Lower leg skin (tissue), 4 donors: ENCODE measurements at regions not wholly inside any gene's neighbourhood (a gene's known extent, or its start where the extent isn't known, plus 50 kb on each side); places are given as distances from the start of the nearest gene placed in this dataset.

Experiments
- DNase-seq, 2 donors: peaks; one replicate each; pipeline ENCODE4 v3.0.0-alpha.2; 2019; ENCODE audit warnings: low spot score in 2 of 2
- H3K4me3 ChIP-seq: fragments of 200-600 bp; sonication (generic); 2 replicates; pipeline ENCODE4 v1.5.1; 2017; ENCODE audit warnings: mild to moderate bottlenecking, low read depth; ENCODE audit not compliant: poor library complexity, severe bottlenecking
- POLR2A ChIP-seq, 2 donors: fragments of 450-650 bp; IDR thresholded peaks; one replicate each; pipeline ENCODE4 v1.6.1; 2016 to 2017; ENCODE audit warnings: antibody characterized with exemption in 2 of 2, mild to moderate bottlenecking in 1 of 2, moderate library complexity in 1 of 2
- WGBS, 2 donors: methylation state at CpG; one replicate each; pipeline ENCODE4 v1.1.5; 2018; 5-methylcytosine and 5-hydroxymethylcytosine counted together
- intact Hi-C: fragments of 100-400 bp; cut with DNase I; formaldehyde crosslinking; loops from one replicate; pipeline ENCODE4 v1.15.0; 2023; ENCODE audit warnings: low total_unique reads
- TF ChIP-seq, protein P1 (sequence below), 3 donors: fragments of 450-650 bp; IDR thresholded peaks; one replicate each; pipeline ENCODE4 v1.5.1; 2016; ENCODE audit warnings: antibody characterized with exemption in 3 of 3, mild to moderate bottlenecking in 3 of 3, moderate library complexity in 2 of 3

DNA sequence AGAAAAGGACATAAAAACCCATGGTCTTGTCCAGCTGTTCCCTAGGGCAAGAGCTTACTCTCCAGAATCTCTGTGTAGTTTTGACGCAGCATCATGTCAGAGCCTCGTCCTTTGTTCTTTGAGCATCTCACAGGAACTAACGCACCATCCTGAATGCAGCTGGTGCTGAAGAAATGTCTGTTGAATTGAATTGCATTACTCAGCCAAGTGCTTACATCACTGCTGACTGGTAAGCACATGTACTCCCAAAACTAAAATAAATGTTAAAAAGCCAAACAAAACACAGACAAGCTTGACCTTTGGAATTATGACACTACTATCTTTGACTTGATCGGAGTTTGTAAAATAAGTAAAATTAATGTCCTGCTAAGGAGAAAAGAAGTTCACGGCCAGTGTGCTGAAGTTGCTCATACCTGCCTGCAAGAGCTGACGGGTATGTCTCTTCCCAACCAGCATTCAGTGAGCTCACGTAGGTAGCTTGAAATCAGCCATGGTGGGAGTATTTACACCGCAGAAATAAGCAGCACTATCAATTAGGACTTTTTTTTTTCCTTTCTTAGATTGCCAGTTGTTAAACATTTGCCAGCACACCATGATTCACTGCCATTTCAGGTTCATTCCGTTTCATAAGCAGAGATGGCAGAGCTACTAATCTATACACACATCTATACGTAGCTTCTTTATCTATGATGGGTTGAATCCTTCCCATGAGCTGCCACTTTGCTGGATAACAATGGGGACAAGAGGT lies 310.6 kb upstream of the MSX2 start:
- WGBS, 2 donors, result 64 to 65% methylated on average over 10 of the region's 10 CpGs
- no peak overlapping the region for H3K4me3 ChIP-seq
- no peak for TF ChIP-seq POLR2A (IDR thresholded peaks at IDR 0.05)
- TF ChIP-seq, protein P1, sequence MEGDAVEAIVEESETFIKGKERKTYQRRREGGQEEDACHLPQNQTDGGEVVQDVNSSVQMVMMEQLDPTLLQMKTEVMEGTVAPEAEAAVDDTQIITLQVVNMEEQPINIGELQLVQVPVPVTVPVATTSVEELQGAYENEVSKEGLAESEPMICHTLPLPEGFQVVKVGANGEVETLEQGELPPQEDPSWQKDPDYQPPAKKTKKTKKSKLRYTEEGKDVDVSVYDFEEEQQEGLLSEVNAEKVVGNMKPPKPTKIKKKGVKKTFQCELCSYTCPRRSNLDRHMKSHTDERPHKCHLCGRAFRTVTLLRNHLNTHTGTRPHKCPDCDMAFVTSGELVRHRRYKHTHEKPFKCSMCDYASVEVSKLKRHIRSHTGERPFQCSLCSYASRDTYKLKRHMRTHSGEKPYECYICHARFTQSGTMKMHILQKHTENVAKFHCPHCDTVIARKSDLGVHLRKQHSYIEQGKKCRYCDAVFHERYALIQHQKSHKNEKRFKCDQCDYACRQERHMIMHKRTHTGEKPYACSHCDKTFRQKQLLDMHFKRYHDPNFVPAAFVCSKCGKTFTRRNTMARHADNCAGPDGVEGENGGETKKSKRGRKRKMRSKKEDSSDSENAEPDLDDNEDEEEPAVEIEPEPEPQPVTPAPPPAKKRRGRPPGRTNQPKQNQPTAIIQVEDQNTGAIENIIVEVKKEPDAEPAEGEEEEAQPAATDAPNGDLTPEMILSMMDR (IDR thresholded peaks at IDR 0.05), result no peak
- no peak for DNase-seq
- intact Hi-C loops, result no loop called here

DNA sequence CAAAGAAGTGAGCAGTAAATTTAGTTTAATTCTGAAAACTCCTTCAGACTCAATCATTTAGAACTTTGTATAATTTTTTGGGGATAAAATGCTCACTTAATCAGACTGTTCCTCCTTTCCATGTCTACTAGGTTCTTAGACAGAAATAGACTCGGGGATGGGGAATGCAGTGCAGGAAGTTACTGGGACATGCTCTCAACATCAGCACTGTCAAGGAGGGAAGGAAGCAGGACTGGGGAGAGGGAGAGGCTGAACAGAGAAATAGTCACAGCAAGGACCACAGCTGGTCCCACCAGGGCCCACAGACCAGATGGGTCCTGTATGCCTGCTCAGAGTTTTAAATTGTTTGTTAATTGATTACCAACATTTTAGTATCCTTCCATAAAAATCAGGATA lies 310.1 kb upstream of the MSX2 start:
- no peak for DNase-seq
- TF ChIP-seq, protein P1 (IDR thresholded peaks at IDR 0.05), result no peak
- no peak for TF ChIP-seq POLR2A (IDR thresholded peaks at IDR 0.05)
- WGBS, 2 donors, result 47 to 59% methylated on average over 1 of the region's 1 CpG
- intact Hi-C loops, result no loop called here
- H3K4me3 ChIP-seq, result no peak overlapping the region

DNA sequence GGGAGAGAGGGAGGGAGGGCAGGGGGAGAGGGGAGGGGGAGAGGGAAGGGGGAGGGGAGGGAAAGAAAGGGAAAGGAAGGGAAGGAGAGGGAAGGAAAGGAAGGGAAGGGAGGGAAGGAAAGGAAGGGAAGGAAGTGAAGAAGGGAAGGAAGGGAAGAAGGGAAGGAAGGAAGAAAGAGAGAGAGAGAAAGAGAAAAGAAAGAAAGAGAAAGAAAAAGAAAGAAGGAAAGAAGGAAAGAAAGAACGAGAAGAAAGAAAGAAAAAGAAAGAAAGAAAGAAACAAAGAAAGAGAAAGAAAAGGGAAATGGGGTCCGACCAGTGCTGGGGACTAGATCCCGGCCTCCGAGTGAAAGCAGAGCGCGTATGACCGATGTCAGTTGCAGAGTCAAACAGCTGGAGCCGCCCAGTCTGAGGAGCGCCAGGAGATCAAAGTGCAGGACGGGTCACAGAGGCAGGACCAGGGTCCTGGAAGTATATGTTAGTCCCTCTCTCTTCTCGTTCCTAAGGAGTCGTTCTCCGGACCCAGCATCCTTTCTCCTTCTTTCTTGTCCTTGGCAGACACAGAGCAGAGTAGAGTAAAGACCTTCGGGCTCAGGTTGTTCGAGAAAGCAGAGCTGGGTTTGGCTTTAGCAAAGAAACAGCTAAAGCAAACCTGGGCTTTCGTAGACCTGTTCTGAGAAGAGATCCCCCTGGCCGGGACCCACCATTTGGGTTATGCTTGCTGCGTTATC lies 305.4 kb upstream of the MSX2 start:
- TF ChIP-seq, protein P1 (IDR thresholded peaks at IDR 0.05), result no peak
- TF ChIP-seq POLR2A (IDR thresholded peaks at IDR 0.05), result no peak
- no peak overlapping the region for H3K4me3 ChIP-seq
- 3 to 4% methylated on average over 18 of the region's 18 CpGs for WGBS, 2 donors
- DNase-seq, result no peak
- intact Hi-C loops, result no loop called here

DNA sequence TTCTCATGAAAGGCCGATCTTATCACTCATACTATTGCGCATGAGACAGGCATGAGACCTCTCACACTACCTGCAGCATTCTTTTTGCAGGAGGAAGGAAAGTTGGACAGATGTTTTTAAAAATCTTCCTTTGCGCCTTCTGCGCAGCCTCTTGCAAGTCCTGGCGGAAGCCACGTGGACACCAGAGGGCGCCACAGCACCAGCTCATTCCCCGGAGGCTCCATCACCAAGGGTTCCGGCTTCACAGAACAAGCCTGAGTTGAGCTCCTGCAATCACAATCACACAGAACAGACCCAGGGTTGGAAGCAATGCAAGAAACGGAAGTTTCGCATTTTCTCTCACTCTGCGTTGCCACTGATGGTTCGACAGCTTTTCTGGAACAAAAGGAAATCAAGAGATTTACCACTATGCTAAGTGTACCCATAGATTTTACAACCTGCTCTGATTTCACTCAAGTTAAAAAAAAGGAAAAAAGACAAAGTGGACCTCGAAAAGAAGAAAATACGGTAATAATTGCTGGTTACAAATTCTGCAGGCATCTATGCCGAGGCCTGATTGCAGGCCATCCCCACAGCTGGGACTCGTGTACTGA lies 304.7 kb upstream of the MSX2 start:
- no peak for TF ChIP-seq POLR2A (IDR thresholded peaks at IDR 0.05)
- TF ChIP-seq, protein P1 (IDR thresholded peaks at IDR 0.05), result no peak
- intact Hi-C loops, result loop anchor here (5.0 kb wide), 2 partner anchors 318 to 378 kb away; no protein-coding TSS in a partner anchor
- 13 to 15% methylated on average over 17 of the region's 17 CpGs for WGBS, 2 donors
- H3K4me3 ChIP-seq, result no peak overlapping the region
- peak; percentile 85 to 97 for DNase-seq

DNA sequence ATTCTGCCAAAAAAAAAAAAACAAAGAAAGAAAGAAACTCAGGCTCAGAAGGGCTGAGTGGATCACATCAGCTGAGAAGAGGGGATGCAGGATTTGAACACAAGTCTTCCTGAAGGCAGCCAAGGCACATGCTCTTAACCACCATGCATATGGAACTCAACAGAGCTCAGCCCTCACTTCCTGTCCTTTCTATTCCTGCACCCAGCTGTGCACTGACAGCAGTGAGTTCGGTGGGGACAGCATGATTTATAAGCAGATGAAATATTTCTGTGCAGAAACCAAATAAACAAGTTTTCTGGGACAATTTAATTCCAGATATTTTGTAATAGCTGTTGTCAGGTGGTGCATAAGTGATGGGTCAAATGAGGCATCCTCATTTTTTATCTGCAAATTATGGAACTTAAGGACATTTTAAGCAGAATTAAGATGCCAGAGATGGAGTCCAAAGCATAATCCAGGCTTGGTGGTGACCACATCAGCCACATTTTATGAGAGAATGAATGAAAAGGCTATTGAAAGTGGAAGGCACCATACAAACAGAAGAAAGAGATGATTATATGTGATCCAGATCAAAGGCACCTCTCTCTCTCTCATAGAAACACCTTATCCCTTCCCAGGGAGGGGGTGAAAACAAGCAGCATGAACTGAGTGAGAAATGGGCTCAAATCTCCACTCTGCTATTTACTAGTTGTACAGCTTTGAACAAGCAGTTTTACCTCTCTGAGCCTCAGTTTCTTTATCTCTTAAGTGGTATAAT lies 303.6 kb upstream of the MSX2 start:
- no peak overlapping the region for H3K4me3 ChIP-seq
- 35 to 37% methylated on average over 1 of the region's 1 CpG for WGBS, 2 donors
- TF ChIP-seq POLR2A (IDR thresholded peaks at IDR 0.05), result no peak
- TF ChIP-seq, protein P1 (IDR thresholded peaks at IDR 0.05), result no peak
- intact Hi-C loops, result loop anchor here (5.0 kb wide), 2 partner anchors 316 to 376 kb away; no protein-coding TSS in a partner anchor
- DNase-seq, result no peak
